ENCODE measurements at regions not wholly inside any gene's neighbourhood (a gene's known extent, or its start where the extent isn't known, plus 50 kb on each side); places are given as distances from the start of the nearest gene placed in this dataset.

DNA sequence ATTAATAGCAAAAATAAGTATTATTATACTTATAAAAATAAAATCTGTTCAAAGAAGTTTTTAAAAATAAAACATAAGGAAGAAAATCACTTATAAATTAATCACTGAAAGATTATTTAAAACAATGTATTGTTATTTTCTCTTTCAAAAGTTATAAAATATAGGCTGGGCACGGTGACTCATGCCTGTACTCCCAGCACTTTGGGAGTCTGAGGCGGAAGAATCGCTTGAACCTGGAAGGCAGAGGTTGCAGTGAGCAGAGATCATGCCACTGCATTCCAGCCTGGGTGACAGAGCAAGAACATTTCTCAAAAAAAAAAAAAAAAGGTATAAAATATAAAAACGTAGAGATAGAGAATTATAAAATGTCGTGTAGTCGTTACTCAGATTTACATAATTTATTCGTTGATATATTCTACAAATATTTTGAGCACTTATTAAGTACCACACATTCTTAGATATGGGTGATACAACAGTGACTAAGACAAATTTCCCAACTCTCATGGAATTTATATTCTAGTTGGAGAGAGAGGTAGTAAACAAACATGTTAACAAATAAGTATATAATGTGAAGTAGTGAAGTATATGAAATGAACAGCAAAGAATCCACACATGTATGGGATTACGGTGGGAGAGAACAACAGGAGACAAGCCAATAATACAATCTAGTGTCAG, 1030.0 kb downstream of the SORCS1 start (continued):
- TF ChIP-seq KDM5A (IDR thresholded peaks at IDR 0.05; ENCODE audit: low read length) = no peak
- TF ChIP-seq EGR1 (IDR thresholded peaks at IDR 0.05; ENCODE audit: borderline replicate concordance, low read depth, low read length) = no peak
- no peak for TF ChIP-seq BACH1 (IDR thresholded peaks at IDR 0.05; ENCODE audit: low read length)
- TF ChIP-seq SIN3A (conservative IDR thresholded peaks at IDR 0.05 in 1 of 2, IDR thresholded peaks at IDR 0.05 in 1 of 2; ENCODE audit: low read depth in 1 of 2, low read length in 2 of 2) = no peak
